Stimulated activated naive CD8-positive, alpha-beta T cell treated with anti-CD3 and anti-CD28 coated beads, Interleukin-15, amount 100 ng/mL, for 72 hours (primary cell): ENCODE measurements at regions not wholly inside any gene's neighbourhood (a gene's known extent, or its start where the extent isn't known, plus 50 kb on each side); places are given as distances from the start of the nearest gene placed in this dataset.

Source experiments
- ATAC-seq: fragments of 150-1000 bp; cut with Tn5 transposase; 2 replicates; pipeline ENCODE4 v1.10.0; 2021; ENCODE audit warnings: mild to moderate bottlenecking, moderate library complexity
- DNase-seq, 2 donors: peaks; one replicate each; pipeline ENCODE4 v3.0.0; 2021 to 2022
- H3K27ac Mint-ChIP-seq, 2 donors: one replicate each; pipeline ENCODE4 v1.8.0; 2022; ENCODE audit warnings: mild to moderate bottlenecking in 2 of 2, mixed read lengths in 2 of 2, moderate library complexity in 2 of 2
- H3K27me3 Mint-ChIP-seq: one replicate; pipeline ENCODE4 v1.8.0; 2022; ENCODE audit warnings: mixed read lengths
- H3K4me1 Mint-ChIP-seq: one replicate; pipeline ENCODE4 v1.8.0; 2022; ENCODE audit warnings: mild to moderate bottlenecking, mixed read lengths
- H3K4me3 Mint-ChIP-seq, 2 donors: one replicate each; pipeline ENCODE4 v1.8.0; 2022; ENCODE audit warnings: mild to moderate bottlenecking in 2 of 2, mixed read lengths in 2 of 2, moderate library complexity in 1 of 2
- H3K9me3 Mint-ChIP-seq, 2 donors: one replicate each; pipeline ENCODE4 v1.8.0; 2022; ENCODE audit warnings: mixed read lengths in 2 of 2

DNA sequence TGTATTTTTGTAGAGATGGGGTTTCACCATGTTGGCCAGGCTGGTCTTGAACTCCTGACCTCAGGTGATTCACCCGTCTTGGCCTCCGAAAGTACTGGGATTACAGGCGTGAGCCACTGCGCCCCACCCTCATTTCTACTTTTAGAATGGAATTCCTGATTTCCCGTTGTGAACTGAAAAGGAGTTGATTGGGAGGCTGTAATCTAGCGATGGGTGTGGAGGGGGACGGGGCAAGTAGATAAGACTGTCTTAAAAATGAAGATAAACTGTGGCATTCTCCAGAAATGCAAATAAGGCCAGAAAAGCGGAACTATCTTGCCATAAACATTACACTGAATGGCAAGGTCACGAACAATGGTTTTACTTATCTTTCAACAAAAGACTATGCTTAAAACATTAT is 135.4 kb downstream of the TRIB2 start:
- H3K4me1 Mint-ChIP-seq = peaks cover 6% of the 10 kb centered on the region
- H3K4me3 Mint-ChIP-seq = no peak overlapping the region
- DNase-seq (no peak), ATAC-seq (no peak)
- H3K9me3 Mint-ChIP-seq = no peaks in the 10 kb centered on the region
- H3K27ac Mint-ChIP-seq = no peak overlapping the region
- H3K27me3 Mint-ChIP-seq = peaks cover 46% of the 10 kb centered on the region

DNA sequence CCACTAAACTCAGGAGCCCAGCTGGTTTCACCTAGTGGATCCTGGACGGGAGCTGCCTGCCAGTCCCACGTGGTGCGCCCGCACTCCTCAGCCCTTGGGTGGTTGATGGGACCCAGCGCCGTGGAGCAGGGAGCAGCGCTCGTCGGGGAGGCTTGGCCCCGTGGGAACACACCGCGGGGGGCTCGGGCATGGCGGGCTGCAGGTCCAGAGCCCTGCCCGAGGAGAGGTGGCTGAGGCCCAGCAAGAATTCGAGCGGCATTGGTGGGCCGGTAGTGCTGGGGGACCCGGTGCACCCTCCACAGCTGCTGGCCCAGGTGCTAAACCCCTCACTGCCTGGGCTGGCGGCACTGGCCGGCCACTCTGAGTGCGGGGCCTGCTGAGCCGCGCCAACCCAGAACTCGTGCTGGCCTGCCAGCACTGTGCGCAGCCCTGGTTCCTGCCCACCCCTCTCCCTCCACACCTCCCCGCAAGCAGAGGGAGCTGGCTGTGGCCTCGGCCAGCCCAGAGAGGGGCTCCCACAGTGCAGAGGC is 137.3 kb downstream of the TRIB2 start:
- DNase-seq (no peak), ATAC-seq (no peak)
- Mint-ChIP-seq H3K27me3 (peaks cover 34% of the 10 kb centered on the region), H3K9me3 (no peaks in the 10 kb centered on the region), H3K27ac (no peak overlapping the region), H3K4me1 (peaks cover 6% of the 10 kb centered on the region), H3K4me3 (no peak overlapping the region)

DNA sequence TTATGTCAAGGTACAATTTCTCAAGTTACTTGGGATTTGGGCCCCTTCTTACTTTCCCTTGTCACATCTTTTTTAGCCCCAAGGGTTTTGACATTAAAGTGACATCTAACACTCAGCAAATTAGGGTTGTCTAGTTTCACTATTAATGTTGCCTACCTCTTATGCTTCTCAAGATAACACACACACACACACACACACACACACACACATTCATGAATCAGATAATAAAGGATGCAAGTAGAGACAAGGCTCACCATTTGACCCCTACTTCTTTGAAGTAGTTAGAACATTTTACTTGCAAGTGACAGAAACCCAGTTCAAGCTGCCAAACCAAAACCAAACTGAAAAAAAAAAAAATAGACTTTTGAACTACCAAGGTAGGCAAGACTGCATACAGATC is 138.8 kb downstream of the TRIB2 start:
- ATAC-seq (peak; percentile 64), DNase-seq (peak in 1 of 2 donors; percentile 9)
- Mint-ChIP-seq H3K4me3 (no peak overlapping the region), H3K27ac (no peak overlapping the region), H3K4me1 (peaks cover 6% of the 10 kb centered on the region), H3K27me3 (peaks cover 20% of the 10 kb centered on the region), H3K9me3 (peaks cover 0 to 6% of the 10 kb centered on the region in 2 donors)

DNA sequence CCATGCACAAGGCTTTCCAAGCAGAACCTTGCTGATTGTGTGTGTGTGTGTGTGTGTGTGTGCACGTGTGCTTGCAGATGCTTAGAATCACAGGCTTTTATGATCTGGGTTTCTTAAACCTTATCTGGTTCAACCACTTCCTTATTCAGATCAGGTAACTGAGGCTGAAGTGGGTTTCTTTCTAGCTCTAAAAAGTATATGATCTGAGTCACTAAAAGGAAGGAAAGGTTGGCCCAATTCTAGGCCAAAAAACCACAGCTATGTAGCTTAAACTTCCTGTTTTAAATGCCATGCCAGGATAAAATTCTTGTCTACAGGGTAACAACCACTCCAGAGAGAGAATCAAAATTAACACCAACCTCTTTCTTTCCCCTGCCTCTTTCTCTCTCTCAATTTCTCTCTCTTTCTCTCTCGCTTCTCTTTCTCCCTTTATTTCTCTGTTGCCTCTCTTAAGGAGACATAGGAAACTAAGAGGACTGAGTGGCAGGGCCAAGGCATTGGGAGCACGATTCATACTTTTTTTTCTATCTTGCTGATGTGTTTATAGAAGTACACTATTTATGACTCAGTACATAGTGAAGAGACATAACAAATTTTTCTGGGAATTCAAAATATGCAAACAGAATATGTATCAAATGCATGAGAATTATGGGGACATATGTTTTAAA is 140.3 kb downstream of the TRIB2 start:
- Mint-ChIP-seq H3K4me1 (peaks cover 16% of the 10 kb centered on the region), H3K9me3 (peaks cover 0 to 6% of the 10 kb centered on the region in 2 donors), H3K4me3 (no peak overlapping the region), H3K27me3 (peaks cover 15% of the 10 kb centered on the region), H3K27ac (no peak overlapping the region)
- DNase-seq (no peak), ATAC-seq (peak; percentile 90)

DNA sequence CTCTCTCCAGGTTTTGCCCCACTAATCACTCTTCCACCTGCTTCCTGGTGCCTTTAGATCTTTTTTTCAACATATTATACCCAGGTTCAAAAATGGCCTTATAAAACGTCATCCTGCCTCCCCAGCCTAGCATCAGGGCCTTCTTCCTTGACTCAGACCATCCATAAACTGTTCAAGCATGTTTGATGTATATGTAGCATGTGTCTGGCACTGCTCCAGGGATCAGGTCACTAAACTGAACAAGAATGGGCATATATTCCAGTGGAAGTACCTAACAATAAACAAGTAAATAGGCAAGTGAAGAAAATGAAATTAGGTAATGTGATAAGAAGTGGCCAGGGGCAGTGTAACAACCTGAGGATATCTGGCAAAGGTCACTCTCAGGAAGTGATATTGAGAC is 141.2 kb downstream of the TRIB2 start:
- DNase-seq = no peak
- H3K9me3 Mint-ChIP-seq = peaks cover 0 to 10% of the 10 kb centered on the region in 2 donors
- no peak for ATAC-seq
- H3K27me3 Mint-ChIP-seq = peaks cover 11% of the 10 kb centered on the region
- no peak overlapping the region for H3K4me3 Mint-ChIP-seq
- H3K4me1 Mint-ChIP-seq = peaks cover 16% of the 10 kb centered on the region
- no peak overlapping the region for H3K27ac Mint-ChIP-seq

DNA sequence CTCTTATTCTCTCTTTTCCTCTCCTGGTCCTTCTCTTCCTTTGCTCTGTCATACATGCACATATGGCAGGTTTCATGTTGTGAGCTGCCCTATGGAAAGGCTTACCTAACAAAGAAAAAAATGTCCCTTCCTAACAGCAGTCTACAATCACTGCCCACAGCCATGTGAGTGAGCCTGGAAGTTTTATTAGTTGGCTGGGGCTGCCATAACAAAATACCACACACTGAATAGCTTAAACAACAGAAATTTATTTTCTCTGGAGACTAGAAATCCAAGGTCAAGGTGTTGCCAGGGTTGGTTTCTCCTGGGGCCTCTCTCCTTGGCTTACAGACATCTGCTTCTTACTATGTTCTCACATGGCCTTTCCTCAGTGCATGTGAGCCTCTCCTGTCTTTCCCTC is 142.1 kb downstream of the TRIB2 start:
- no peak for DNase-seq
- no peak for ATAC-seq
- Mint-ChIP-seq H3K27ac (no peak overlapping the region), H3K27me3 (peaks cover 7% of the 10 kb centered on the region), H3K9me3 (peaks cover 8 to 17% of the 10 kb centered on the region in 2 donors), H3K4me3 (no peak overlapping the region), H3K4me1 (peaks cover 16% of the 10 kb centered on the region)

DNA sequence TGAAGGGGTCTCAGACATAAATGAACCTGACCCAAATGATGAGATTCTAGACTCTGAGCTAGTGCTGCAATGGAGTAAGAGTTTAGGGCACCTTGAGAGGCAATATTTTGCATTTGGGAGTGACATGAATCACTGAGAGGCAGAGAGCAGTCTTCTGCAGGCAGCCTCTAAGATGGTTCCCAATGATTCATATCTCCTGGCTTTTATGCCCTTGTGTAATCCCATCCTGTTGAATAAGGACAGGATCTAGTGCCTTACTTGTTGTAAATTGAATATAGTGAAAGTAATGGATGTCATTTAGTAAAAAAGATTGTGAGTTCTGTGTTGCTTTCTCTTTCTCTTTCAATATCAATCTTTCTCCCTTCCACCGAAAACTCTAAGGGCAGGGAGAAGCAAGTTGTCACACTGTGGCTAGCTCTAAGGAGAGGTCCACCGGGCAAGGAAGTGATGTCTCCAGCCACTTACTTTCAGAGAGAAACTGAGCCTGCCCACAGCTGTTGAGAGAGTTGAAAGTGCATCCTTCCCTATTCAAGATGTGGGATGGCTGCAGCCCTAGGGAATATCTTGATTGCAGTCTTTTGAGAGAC is 144.7 kb downstream of the TRIB2 start:
- ATAC-seq = peak; percentile 42
- peak overlapping the region; percentile 9 to 14 for H3K4me3 Mint-ChIP-seq
- no peak overlapping the region for H3K27ac Mint-ChIP-seq
- peaks cover 14% of the 10 kb centered on the region for H3K27me3 Mint-ChIP-seq
- no peak for DNase-seq
- H3K9me3 Mint-ChIP-seq = peaks cover 25 to 35% of the 10 kb centered on the region in 2 donors
- H3K4me1 Mint-ChIP-seq = peaks cover 10% of the 10 kb centered on the region

DNA sequence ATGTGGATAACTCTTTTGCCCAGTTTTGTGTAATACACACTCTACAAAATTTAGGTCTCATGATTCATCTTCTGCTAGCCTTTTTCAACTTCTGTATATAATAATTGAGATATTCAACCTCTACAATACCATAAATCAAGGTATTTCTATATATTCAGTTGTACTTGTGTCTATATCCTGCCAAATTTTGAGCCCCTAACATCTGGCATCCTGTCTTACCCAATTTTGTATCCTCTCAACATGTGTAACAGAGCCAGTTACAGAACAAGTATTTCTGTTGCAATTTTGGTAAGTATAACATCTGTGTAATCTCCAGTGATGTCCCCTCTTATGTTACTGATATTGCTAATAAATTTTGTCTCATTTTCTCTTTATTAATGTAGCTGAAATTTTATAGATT is 145.8 kb downstream of the TRIB2 start:
- no peak overlapping the region for H3K27ac Mint-ChIP-seq
- H3K9me3 Mint-ChIP-seq = peaks cover 32 to 39% of the 10 kb centered on the region in 2 donors
- H3K27me3 Mint-ChIP-seq = peaks cover 24% of the 10 kb centered on the region
- no peak overlapping the region for H3K4me3 Mint-ChIP-seq
- peaks cover 10% of the 10 kb centered on the region for H3K4me1 Mint-ChIP-seq
- ATAC-seq (no peak), DNase-seq (no peak)

DNA sequence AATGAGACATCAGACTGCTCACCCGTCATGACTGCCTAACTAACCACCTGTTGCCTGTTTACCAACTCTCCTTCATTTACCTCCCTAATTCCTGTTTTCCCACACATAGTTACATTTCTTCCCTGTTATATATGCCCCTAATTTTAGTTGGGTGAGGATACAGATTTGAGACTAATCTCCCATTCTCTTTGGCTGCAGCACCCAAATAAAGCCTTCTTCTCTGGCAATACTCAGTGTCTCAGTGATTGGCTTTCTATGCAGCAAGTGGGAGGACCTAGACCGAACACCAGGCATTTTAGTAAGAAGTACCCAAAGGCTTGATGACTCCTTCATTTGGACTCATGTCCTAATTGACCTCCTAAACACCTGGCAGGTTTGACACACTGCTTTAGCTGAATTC is 147.2 kb downstream of the TRIB2 start:
- peaks cover 24% of the 10 kb centered on the region for H3K27me3 Mint-ChIP-seq
- peaks cover 10% of the 10 kb centered on the region for H3K4me1 Mint-ChIP-seq
- ATAC-seq (no peak), DNase-seq (no peak)
- H3K4me3 Mint-ChIP-seq = no peak overlapping the region
- H3K27ac Mint-ChIP-seq = no peak overlapping the region
- peaks cover 32 to 39% of the 10 kb centered on the region in 2 donors for H3K9me3 Mint-ChIP-seq

DNA sequence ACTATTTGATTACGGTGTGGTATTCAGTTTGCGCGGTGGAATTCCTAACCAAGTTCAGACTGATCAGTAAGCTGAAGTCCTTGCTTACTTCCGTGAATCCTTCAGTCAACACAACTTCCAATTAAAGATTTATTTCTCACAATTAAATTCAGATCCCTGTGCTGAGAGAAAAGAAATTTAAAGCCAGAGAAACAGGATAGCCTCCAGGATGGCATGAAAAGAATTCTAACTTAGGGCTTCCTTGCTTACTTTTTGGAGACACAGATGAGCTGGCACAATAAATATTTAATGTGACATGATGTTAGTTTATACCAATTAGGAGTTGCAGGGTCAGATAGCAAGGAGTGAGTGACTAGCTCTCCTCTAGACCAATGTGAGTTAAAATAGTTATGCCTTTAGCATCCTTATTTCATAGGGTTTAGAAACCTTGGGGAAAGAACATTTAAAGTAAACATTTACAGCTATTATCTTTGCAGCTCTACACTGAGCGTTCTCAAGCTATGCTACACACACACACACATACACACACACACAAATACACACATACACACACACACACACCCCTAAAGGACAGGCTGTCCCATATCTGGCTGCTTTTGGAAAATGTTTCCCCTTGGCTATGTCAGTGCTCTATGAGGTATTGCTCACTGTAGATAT is 151.0 kb downstream of the TRIB2 start:
- DNase-seq (no peak), ATAC-seq (no peak)
- peaks cover 42% of the 10 kb centered on the region for H3K27me3 Mint-ChIP-seq
- H3K9me3 Mint-ChIP-seq = peaks cover 31 to 32% of the 10 kb centered on the region in 2 donors
- no peaks in the 10 kb centered on the region for H3K4me1 Mint-ChIP-seq
- no peak overlapping the region for H3K27ac Mint-ChIP-seq
- no peak overlapping the region for H3K4me3 Mint-ChIP-seq

DNA sequence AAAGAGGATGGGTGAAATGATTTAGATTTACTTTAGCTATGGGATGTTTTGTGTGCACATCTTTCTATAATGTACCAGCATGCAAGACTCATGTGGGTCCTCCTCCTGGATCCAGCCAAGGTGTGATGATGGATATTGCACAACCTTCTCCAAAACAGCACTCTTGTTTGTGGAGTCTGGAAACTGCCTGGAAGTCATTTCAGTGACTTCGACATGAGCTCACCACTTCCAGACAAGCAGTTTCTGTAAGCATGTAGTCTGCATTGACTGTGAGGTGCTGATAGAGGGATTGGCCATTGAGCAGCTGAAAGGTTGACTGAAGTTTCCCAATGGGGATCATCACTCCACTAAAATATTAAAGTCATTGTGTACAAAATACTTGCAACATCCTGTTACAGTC is 154.0 kb downstream of the TRIB2 start:
- no peak for ATAC-seq
- DNase-seq = no peak
- H3K9me3 Mint-ChIP-seq = peaks cover 8 to 9% of the 10 kb centered on the region in 2 donors
- H3K27me3 Mint-ChIP-seq = peaks cover 52% of the 10 kb centered on the region
- no peak overlapping the region for H3K4me3 Mint-ChIP-seq
- no peaks in the 10 kb centered on the region for H3K4me1 Mint-ChIP-seq
- H3K27ac Mint-ChIP-seq = no peak overlapping the region

DNA sequence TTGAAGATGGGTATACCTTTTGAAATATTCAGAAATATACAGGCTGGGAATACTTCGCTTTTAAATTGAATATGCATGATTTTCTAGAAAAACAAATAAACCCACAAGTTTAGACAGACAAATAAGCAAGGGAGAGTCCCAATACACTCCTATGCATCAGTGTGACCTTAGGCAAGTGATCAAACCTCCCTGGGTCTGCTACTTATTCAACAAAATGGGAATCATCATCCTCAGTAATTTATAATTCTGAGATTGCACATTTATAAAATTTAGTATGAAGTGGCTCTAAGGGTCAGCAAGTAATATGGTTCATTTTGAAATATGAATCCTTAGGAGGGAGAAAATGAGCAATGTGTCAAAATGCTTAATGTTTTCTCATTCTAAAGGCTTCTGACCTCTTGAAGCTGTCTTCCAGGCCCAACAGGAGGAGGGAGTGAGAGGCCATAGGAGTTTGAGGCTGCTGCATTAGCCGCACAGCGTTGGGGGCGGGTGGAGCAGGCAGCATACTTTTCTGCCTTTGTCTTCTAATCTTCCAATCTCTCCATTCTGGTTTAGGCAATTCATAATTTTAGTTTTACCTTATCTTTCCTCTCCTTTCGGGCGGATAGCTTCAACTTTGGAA is 155.1 kb downstream of the TRIB2 start:
- no peak overlapping the region for H3K4me3 Mint-ChIP-seq
- ATAC-seq = no peak
- no peak overlapping the region for H3K27ac Mint-ChIP-seq
- H3K9me3 Mint-ChIP-seq = peaks cover 4 to 6% of the 10 kb centered on the region in 2 donors
- peaks cover 41% of the 10 kb centered on the region for H3K27me3 Mint-ChIP-seq
- no peaks in the 10 kb centered on the region for H3K4me1 Mint-ChIP-seq
- no peak for DNase-seq

DNA sequence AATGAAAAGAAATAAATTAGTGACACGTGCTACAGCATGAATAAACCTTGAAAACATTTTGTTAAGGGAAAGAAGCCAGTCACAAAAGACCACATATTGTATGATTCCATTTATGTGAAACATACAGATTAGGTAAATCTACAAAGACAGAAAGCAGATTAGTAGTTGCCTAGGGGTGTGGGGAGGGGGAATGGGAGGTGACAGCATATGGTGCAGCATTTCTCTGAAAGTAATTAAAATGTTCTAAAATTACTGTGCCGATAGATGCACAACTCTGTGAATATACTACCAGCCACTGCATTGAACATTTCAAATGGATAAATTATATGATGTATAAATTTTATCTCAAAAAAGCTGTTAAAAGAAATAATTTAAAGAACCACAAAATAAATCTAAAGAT is 161.0 kb downstream of the TRIB2 start:
- H3K27me3 Mint-ChIP-seq = peaks cover 25% of the 10 kb centered on the region
- H3K9me3 Mint-ChIP-seq = no peaks in the 10 kb centered on the region

DNA sequence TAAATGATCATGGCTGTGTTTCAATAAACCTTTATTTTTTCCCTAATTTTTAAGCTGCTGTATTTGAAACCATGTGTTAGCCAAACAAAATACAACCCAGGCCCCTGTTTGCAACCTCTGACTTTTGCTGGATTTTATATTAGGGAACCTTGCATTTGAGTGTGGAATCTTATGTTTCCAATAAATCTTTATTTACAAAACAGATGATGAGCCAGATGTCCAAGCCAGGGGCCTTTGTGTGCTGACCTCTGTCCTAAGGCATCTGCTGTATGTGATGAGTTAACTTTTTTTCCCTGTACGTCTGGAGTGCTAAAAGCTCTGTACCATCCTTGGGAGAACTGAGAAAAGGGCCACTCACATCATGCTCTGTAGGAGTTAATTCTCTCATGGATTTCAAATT is 162.9 kb downstream of the TRIB2 start:
- Mint-ChIP-seq H3K27me3 (peaks cover 9% of the 10 kb centered on the region), H3K4me3 (no peak overlapping the region), H3K27ac (no peak overlapping the region), H3K9me3 (no peaks in the 10 kb centered on the region), H3K4me1 (no peaks in the 10 kb centered on the region)
- DNase-seq (no peak), ATAC-seq (no peak)

More for the DNA sequence above, 161.0 kb downstream of the TRIB2 start:
- Mint-ChIP-seq H3K4me1 (no peaks in the 10 kb centered on the region), H3K4me3 (no peak overlapping the region), H3K27ac (no peak overlapping the region)
- DNase-seq = no peak
- ATAC-seq = no peak

DNA sequence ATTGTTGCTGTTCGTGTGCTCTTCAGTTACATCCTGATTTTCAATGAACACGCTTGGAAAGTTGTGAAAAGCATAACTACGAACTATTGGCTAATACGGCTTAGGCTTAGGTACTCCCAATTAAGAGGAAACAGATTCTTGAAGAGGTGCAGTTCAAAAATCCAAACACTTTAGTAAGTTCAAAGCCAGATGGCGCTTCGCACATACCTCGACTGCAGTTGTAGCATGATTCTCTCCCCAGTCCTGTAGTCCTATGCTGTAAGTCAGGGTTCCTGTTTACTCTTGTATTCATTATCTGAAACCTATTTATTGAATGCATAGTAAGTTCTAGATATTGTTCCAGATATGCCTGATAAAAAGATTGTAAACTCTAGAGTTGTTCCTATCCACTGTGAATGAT is 165.2 kb downstream of the TRIB2 start:
- DNase-seq = no peak
- H3K4me3 Mint-ChIP-seq = no peak overlapping the region
- H3K9me3 Mint-ChIP-seq = no peaks in the 10 kb centered on the region
- ATAC-seq = no peak
- H3K27ac Mint-ChIP-seq = no peak overlapping the region
- no peaks in the 10 kb centered on the region for H3K4me1 Mint-ChIP-seq
- H3K27me3 Mint-ChIP-seq = peaks cover 16% of the 10 kb centered on the region

DNA sequence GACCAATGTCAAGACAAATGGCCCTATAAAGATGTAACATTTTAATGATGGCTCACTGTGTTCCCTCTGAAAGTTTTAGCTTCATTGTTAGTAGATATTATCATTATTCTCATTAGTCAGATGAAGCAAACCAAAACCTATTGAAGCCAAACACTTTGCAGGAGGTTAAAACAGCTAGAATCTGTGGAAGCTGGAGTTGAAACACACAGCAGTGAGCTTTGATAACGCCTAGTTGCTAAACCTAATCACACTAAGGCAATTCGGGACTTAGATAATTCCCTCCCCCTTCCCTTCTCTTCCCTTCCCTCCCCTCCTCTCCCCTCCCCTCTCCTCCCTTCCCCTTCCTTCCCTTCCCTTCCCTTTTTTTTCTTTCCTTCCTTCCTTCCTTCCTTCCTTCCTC is 165.7 kb downstream of the TRIB2 start:
- DNase-seq (no peak), ATAC-seq (no peak)
- H3K4me1 Mint-ChIP-seq = no peaks in the 10 kb centered on the region
- no peaks in the 10 kb centered on the region for H3K9me3 Mint-ChIP-seq
- H3K27ac Mint-ChIP-seq = no peak overlapping the region
- H3K27me3 Mint-ChIP-seq = peaks cover 16% of the 10 kb centered on the region
- no peak overlapping the region for H3K4me3 Mint-ChIP-seq
